ENCODE measurements at regions not wholly inside any gene's neighbourhood (a gene's known extent, or its start where the extent isn't known, plus 50 kb on each side); places are given as distances from the start of the nearest gene placed in this dataset.

DNA sequence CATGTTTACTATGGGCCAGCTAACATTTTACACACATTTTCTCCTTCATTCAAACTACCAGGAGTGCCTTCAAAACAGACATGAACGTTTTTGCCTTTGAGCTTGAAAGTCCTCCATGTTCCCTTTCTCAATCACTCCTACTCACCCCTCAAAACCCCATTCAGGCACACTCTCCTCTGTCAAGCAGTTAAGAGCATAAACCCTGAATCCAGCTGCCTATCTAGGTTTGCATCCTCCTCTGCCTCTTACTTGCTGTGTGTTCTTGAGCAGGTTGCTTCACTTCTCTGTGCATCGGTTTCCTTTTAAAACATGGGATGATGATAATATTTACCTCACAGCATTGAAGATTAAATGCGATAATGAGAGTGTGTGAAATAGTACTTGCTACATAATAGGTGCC, 215.3 kb downstream of the HAPSTR1 start:
- TF ChIP-seq JUN (IDR thresholded peaks at IDR 0.05; ENCODE audit: borderline replicate concordance, insufficient read depth, insufficient read length, low read depth): no peak
- TF ChIP-seq EZH2 (IDR thresholded peaks at IDR 0.05; ENCODE audit: borderline replicate concordance, low read depth, low read length, severe bottlenecking): no peak
- TF ChIP-seq, protein P1, sequence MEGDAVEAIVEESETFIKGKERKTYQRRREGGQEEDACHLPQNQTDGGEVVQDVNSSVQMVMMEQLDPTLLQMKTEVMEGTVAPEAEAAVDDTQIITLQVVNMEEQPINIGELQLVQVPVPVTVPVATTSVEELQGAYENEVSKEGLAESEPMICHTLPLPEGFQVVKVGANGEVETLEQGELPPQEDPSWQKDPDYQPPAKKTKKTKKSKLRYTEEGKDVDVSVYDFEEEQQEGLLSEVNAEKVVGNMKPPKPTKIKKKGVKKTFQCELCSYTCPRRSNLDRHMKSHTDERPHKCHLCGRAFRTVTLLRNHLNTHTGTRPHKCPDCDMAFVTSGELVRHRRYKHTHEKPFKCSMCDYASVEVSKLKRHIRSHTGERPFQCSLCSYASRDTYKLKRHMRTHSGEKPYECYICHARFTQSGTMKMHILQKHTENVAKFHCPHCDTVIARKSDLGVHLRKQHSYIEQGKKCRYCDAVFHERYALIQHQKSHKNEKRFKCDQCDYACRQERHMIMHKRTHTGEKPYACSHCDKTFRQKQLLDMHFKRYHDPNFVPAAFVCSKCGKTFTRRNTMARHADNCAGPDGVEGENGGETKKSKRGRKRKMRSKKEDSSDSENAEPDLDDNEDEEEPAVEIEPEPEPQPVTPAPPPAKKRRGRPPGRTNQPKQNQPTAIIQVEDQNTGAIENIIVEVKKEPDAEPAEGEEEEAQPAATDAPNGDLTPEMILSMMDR (IDR thresholded peaks at IDR 0.05; ENCODE audit: extremely low read depth in 1 of 2, insufficient read depth in 1 of 2, low read depth in 1 of 2, low read length in 2 of 2): no peak
- no peak for TF ChIP-seq GATA2 (IDR thresholded peaks at IDR 0.05; ENCODE audit: insufficient read depth, insufficient read length, low read depth, low read length)
- no peak for TF ChIP-seq POLR2A (IDR thresholded peaks at IDR 0.05; ENCODE audit: low read depth, low read length)
